HL-60 (cell line): ENCODE measurements at regions not wholly inside any gene's neighbourhood (a gene's known extent, or its start where the extent isn't known, plus 50 kb on each side); places are given as distances from the start of the nearest gene placed in this dataset.

Source experiments
- DNase-seq, 2 experiments: peaks; one replicate each; pipeline ENCODE4 v3.0.0-alpha.2; 2010 to 2020; ENCODE audit warnings: low read depth in 1 of 2, low spot score in 1 of 2
- H3K27ac ChIP-seq: fragments of 250-450 bp; sonication (Bioruptor Pico); replicated peaks from 2 replicates; pipeline ENCODE4 v1.5.1; 2020; ENCODE audit warnings: mild to moderate bottlenecking, moderate library complexity
- H3K27me3 ChIP-seq: fragments of 250-450 bp; sonication (Bioruptor Pico); 2 replicates; pipeline ENCODE4 v1.5.1; 2021; ENCODE audit warnings: mild to moderate bottlenecking, moderate library complexity; ENCODE audit not compliant: insufficient read depth, poor library complexity, severe bottlenecking
- H3K4me3 ChIP-seq: replicated peaks from 2 replicates; pipeline ENCODE4 v1.5.1; 2011; ENCODE audit warnings: mild to moderate bottlenecking, control low read depth, low read length; ENCODE audit not compliant: insufficient read depth
- CTCF ChIP-seq: IDR thresholded peaks from one replicate; pipeline ENCODE4 v1.5.1; 2011; ENCODE audit warnings: low read length, control low read depth, inconsistent platforms; ENCODE audit not compliant: insufficient read depth
- GABPA ChIP-seq: IDR thresholded peaks from 2 replicates; pipeline ENCODE4 v1.6.1; 2012; ENCODE audit warnings: low read depth
- POLR2AphosphoS5 ChIP-seq: IDR thresholded peaks from 2 replicates; pipeline ENCODE4 v1.6.1; 2012; ENCODE audit warnings: low read depth
- REST ChIP-seq: IDR thresholded peaks from 2 replicates; pipeline ENCODE4 v1.6.1; 2012; ENCODE audit warnings: low read depth; ENCODE audit not compliant: insufficient replicate concordance
- SPI1 ChIP-seq: IDR thresholded peaks from 2 replicates; pipeline ENCODE4 v1.6.1; 2012; ENCODE audit warnings: low read depth, mild to moderate bottlenecking, borderline replicate concordance

DNA sequence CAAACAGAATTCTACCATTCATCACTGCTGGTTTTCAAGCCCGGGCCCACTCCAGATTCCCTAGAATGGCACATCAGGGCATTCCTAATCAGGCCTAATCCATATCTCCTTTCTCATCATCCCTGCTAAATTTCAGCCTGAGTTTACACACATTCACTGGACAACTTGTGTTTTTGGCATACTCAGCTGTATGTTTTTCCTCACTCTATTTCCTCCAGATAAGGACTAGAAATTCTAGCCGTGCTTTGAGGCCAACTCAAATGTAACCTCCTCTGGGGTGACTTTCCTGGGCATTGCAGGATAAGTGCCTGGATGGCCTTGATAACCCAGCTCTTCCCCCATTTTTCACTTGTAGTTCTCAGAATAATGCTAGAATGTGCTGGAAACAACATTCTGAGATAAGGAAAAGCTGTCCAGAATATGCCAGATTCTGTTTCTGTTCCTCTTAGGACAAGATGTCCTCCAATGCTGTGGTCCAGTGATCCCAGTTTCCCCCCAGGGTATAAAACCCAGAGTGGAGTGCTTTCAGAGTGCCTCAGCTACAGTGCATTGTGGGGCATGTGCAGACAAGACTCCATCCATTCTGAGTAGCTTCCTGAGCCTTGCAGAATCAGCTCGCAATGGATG, 66.9 kb upstream of the CLDN10 start:
- DNase-seq, result no peak
- H3K27me3 ChIP-seq, result no peaks in the 10 kb centered on the region
- no peak overlapping the region for H3K4me3 ChIP-seq
- no peak overlapping the region for H3K27ac ChIP-seq
- TF ChIP-seq SPI1 (no peak), GABPA (no peak), CTCF (no peak), REST (no peak), POLR2AphosphoS5 (no peak)

DNA sequence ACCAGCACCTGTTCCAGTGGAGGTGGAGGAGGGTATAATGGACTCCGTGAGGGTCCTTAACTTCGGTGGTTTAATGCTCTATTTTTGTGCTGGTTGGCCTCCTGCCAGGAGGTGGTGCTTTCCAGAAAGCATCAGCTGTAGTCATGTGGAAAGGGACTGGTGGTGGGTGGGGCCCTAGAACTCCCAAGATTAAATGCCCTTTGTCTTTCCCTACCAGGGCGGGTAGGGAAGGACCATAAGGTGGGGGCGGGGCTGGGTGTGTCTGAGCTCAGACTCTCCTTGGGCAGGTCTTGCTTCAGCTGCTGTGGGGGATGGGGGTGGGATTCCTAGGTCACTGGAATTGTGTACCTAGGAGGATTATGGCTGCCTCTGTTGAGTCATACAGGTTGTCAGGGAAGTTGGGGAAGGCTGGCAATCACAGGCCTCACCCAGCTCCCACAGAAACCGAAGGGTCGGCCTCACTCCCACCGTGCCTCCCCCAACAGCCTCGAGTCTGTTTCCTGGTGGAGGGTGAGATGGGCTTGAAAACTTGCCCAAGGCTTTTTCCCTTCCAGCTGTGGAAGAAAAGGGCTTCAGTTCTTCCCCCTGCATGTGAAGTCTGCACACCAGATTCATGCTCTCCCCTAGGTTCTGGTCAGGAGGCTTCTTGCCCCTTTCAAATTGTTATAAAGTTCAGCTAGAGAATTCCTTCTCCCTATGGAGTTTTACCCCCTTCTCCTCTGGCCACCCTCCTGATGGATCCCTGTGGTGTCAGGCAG, 60.3 kb upstream of the CLDN10 start:
- Histone ChIP-seq H3K4me3 (no peak overlapping the region), H3K27me3 (no peaks in the 10 kb centered on the region), H3K27ac (no peak overlapping the region)
- no peak for TF ChIP-seq POLR2AphosphoS5
- TF ChIP-seq SPI1, result no peak
- no peak for TF ChIP-seq GABPA
- no peak for TF ChIP-seq REST
- TF ChIP-seq CTCF, result no peak
- DNase-seq, result no peak

- Histone ChIP-seq H3K27ac (no peak overlapping the region), H3K4me3 (no peak overlapping the region), H3K27me3 (no peaks in the 10 kb centered on the region)
- TF ChIP-seq CTCF, result peak; percentile 50
- TF ChIP-seq REST, result no peak
- peak in 1 of 2 experiments; percentile 77 for DNase-seq
These were observed 58.3 kb upstream of the CLDN10 start for GRCh38 chr13:95494082-95494681.
